ENCODE measurements at regions not wholly inside any gene's neighbourhood (a gene's known extent, or its start where the extent isn't known, plus 50 kb on each side); places are given as distances from the start of the nearest gene placed in this dataset.

- TF ChIP-seq EZH2 (IDR thresholded peaks at IDR 0.05; ENCODE audit: low read length) (no peak), CTCF (optimal IDR thresholded peaks at IDR 0.05 in 1 of 3, IDR thresholded peaks at IDR 0.05 in 1 of 3, conservative IDR thresholded peaks at IDR 0.05 in 1 of 3; ENCODE audit: extremely low read depth in 1 of 3, insufficient read depth in 2 of 3, low read length in 3 of 3) (no peak)
- dilution Hi-C loops (cut with MboI; ENCODE audit: extremely low pct_ligation_motif_present, low sequenced_read_pairs): no loop called here
- no peaks in the 10 kb centered on the region for H3K9me1 ChIP-seq (ENCODE audit: control insufficient read depth, extremely low read depth, insufficient read depth, low read length)
- no peak overlapping the region for H3K4me2 ChIP-seq (ENCODE audit: control insufficient read depth, extremely low read depth, insufficient read depth, low read depth, low read length)
- H3K27ac ChIP-seq (ENCODE audit: control insufficient read depth, insufficient read depth, low read length): no peak overlapping the region
- H4K20me1 ChIP-seq (ENCODE audit: control insufficient read depth, extremely low read depth, insufficient read depth, low read length): no peaks in the 10 kb centered on the region
- DNase-seq (ENCODE audit: low read depth, low spot score) (no peak), FAIRE-seq (no peak)
- H3K27me3 ChIP-seq (ENCODE audit: control insufficient read depth, extremely low read depth, insufficient read depth, low read length): no peaks in the 10 kb centered on the region
- H2AFZ ChIP-seq (ENCODE audit: control insufficient read depth, low read length): no peak overlapping the region
- no peaks in the 10 kb centered on the region for H3K79me2 ChIP-seq (ENCODE audit: control insufficient read depth, insufficient read depth, low read length)
- H3K9me3 ChIP-seq (ENCODE audit: control insufficient read depth, low read depth, low read length): no peaks in the 10 kb centered on the region
- H3K4me3 ChIP-seq (ENCODE audit: control insufficient read depth in 2 of 3, extremely low read depth in 1 of 3, insufficient read depth in 2 of 3, low read depth in 1 of 3, low read length in 3 of 3): no peak overlapping the region
- no peaks in the 10 kb centered on the region for H3K36me3 ChIP-seq (ENCODE audit: control insufficient read depth in 2 of 2, extremely low read depth in 1 of 2, insufficient read depth in 2 of 2, low read length in 2 of 2)
- no peaks in the 10 kb centered on the region for H3K4me1 ChIP-seq (ENCODE audit: control insufficient read depth, extremely low read depth, insufficient read depth, low read length)
- H3K9ac ChIP-seq (ENCODE audit: control insufficient read depth, extremely low read depth, insufficient read depth, low read length): no peak overlapping the region
These were observed 136.9 kb downstream of the RWDD3 start for GRCh38 chr1:95370691-95371562.

- no peaks in the 10 kb centered on the region for H3K27me3 ChIP-seq (ENCODE audit: control insufficient read depth, extremely low read depth, insufficient read depth, low read length)
- no peak overlapping the region for H3K27ac ChIP-seq (ENCODE audit: control insufficient read depth, insufficient read depth, low read length)
- no peaks in the 10 kb centered on the region for H3K4me1 ChIP-seq (ENCODE audit: control insufficient read depth, extremely low read depth, insufficient read depth, low read length)
- dilution Hi-C loops (cut with MboI; ENCODE audit: extremely low pct_ligation_motif_present, low sequenced_read_pairs): no loop called here
- H4K20me1 ChIP-seq (ENCODE audit: control insufficient read depth, extremely low read depth, insufficient read depth, low read length): no peaks in the 10 kb centered on the region
- no peaks in the 10 kb centered on the region for H3K9me1 ChIP-seq (ENCODE audit: control insufficient read depth, extremely low read depth, insufficient read depth, low read length)
- H3K4me2 ChIP-seq (ENCODE audit: control insufficient read depth, extremely low read depth, insufficient read depth, low read depth, low read length): no peak overlapping the region
- TF ChIP-seq CTCF (optimal IDR thresholded peaks at IDR 0.05 in 1 of 3, IDR thresholded peaks at IDR 0.05 in 1 of 3, conservative IDR thresholded peaks at IDR 0.05 in 1 of 3; ENCODE audit: extremely low read depth in 1 of 3, insufficient read depth in 2 of 3, low read length in 3 of 3): no peak
- no peak for TF ChIP-seq EZH2 (IDR thresholded peaks at IDR 0.05; ENCODE audit: low read length)
- no peaks in the 10 kb centered on the region for H3K36me3 ChIP-seq (ENCODE audit: control insufficient read depth in 2 of 2, extremely low read depth in 1 of 2, insufficient read depth in 2 of 2, low read length in 2 of 2)
- DNase-seq (ENCODE audit: low read depth, low spot score) (no peak), FAIRE-seq (no peak)
- no peaks in the 10 kb centered on the region for H3K9me3 ChIP-seq (ENCODE audit: control insufficient read depth, low read depth, low read length)
- H2AFZ ChIP-seq (ENCODE audit: control insufficient read depth, low read length): no peak overlapping the region
- H3K79me2 ChIP-seq (ENCODE audit: control insufficient read depth, insufficient read depth, low read length): no peaks in the 10 kb centered on the region
- no peak overlapping the region for H3K9ac ChIP-seq (ENCODE audit: control insufficient read depth, extremely low read depth, insufficient read depth, low read length)
- no peak overlapping the region for H3K4me3 ChIP-seq (ENCODE audit: control insufficient read depth in 2 of 3, extremely low read depth in 1 of 3, insufficient read depth in 2 of 3, low read depth in 1 of 3, low read length in 3 of 3)
These were observed 137.8 kb downstream of the RWDD3 start for GRCh38 chr1:95371666-95372282.

Measured in keratinocyte (primary cell).